Renal cortex interstitium (tissue), 11 donors: ENCODE measurements at regions not wholly inside any gene's neighbourhood (a gene's known extent, or its start where the extent isn't known, plus 50 kb on each side); places are given as distances from the start of the nearest gene placed in this dataset.
"Not testable (repeated sequence)": the region's sequence is repeated elsewhere in the genome, so short reads cannot be mapped to it uniquely, and the experiment has no call there.

ENCODE experiments used
- DNase-seq, 11 donors: peaks; one replicate each; pipeline ENCODE4 v3.0.0-alpha.2; 2013; ENCODE audit warnings: low read depth in 9 of 11, low spot score in 4 of 11; ENCODE audit errors: extremely low read depth in 1 of 11

- no peak for DNase-seq
Measured at GRCh38 chr13:104577071-104577815, 1511.0 kb upstream of the SLC10A2 start.

DNA sequence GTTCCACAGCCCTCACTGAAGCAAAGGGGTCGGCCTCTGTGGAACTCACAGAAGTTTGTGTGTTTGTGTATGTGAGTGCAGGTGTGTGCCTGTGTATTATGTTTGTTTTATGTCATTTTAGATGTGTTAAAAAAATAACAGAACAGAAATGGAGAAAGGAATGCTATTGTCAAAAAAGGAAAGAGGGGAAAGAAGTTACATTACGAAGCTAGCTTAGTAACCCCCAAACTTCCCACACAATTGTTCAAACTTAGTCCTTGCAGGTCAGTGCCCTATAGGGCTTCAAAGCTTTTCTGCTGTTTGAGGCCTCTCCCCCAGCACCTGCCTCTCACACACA lies 1505.6 kb upstream of the SLC10A2 start:
- DNase-seq, result no peak

DNA sequence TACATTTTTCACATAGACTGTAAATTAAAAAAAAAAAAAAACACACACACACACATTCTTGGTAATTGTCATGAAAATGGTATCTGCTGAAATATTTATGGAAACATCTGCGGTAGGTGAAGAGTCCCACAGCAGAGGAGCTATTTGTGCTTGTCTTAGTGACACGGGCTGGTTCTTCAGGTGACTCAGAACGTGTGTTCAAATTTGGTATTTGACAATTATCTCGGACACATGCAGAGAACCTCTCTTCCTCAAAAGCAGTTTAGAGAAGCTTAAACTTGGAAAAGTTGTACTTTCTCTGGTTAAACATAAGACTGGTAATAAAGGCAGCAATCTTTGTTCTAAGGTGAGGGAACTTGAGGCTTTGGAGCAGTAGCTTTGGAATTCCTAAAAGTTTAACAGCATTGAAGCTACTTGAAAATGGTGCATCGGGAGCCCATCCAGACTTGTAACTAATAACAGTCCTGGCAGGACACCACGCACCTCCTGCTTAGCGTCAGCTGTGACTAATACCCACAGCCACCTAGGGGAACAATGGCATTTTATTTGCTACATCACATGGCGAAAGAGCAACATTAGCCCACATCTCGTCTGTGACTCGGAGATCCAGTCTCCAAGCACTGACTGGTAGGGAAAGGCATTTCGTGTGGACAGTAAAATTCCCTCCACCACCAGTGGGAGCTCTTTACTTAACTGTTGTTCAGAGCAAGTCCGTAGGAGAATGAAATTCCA lies 1505.1 kb upstream of the SLC10A2 start:
- DNase-seq, result peak; percentile 54 to 85 (median 72)

- DNase-seq, result no peak
Measured at GRCh38 chr13:104567114-104567513, 1500.9 kb upstream of the SLC10A2 start.

GRCh38 chr13:104565888-104566287 lies 1499.7 kb upstream of the SLC10A2 start:
- DNase-seq, result no peak

- no peak for DNase-seq
Measured at GRCh38 chr13:104553896-104554295, 1487.7 kb upstream of the SLC10A2 start.

- no peak for DNase-seq
Measured at GRCh38 chr13:104553186-104553585, 1487.0 kb upstream of the SLC10A2 start.

DNA sequence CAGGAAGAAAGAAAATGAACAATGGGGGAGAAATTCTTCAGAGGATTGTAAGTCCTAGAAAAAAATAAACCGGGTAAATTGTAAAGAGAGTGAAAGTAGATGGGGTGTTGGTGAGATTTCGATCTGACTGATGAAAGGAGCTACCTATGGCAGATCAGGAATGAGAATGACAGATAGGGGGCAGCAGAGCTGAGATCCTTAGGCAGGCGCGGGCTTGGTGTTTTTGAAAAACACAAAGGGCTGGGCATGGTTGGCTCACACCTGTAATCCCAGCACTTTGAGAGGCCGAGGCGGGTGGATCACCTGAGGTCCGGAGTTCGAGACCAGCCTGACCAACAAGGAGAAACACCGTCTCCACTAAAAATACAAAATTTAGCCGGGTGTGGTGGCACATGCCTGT lies 1468.6 kb upstream of the SLC10A2 start:
- DNase-seq, result no peak

DNA sequence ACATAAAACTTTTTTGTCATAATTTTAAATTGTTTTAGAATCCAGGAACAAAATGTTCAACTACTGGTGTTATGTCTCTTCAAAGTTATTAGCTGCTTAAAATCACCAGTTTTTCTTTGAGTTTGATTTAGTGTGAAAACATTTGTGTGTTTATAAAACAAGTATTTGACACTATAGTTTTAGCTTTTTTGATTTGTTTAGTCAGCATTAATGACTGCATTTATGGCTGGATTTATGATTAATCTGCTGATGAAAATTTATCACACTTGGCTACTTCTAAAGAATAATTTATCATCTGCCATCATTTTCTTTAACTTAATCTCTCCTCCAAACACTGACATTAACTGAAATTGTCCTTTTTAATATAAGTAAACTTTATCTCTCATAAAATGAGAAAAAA lies 1465.9 kb upstream of the SLC10A2 start:
- no peak for DNase-seq

GRCh38 chr13:104530741-104531140 lies 1464.5 kb upstream of the SLC10A2 start:
- DNase-seq, result no peak

DNA sequence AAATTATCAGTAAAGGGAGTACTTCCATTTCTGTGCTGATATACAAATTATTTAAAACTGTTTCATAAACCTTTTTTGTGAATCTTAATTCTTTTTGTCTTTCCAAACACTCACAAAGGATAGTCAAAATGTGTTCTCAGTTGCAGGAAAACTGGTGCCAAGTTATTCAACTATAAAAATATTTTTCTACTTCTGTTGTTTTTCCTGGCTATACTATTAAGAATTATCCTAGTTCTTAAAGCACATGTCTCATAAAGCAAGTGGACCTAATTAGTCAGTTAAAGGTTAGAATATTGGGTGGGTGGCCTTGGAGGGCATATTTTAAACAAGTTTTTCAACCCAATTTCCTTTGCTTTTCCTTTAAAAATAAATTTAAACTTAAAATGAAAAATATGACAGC lies 1460.3 kb upstream of the SLC10A2 start:
- no peak for DNase-seq

- DNase-seq, result no peak
Measured at GRCh38 chr13:104525467-104525866, 1459.2 kb upstream of the SLC10A2 start.

- DNase-seq, result no peak
Measured at GRCh38 chr13:104522235-104523072, 1456.2 kb upstream of the SLC10A2 start.

DNA sequence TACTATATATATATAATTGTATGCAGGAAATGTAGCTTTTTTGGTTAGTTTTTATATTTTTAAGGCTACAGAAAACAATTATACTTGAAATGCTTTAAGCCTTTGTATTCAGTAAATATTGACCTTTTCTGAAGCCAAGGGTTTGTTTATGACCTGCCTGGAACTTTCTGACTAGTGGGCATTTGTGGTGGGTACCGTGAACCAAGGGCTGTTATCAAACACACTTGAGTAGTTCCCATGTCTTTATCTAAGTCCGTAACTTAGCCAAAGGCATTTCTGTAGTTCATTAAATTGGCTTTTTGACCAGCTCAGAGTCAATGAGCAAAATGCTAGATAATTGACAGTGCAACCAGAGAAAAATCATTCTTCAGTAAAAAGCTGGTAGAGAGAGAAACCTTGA lies 1444.2 kb upstream of the SLC10A2 start:
- DNase-seq, result no peak

GRCh38 chr13:104493502-104493901 lies 1427.3 kb upstream of the SLC10A2 start:
- DNase-seq, result not testable (repeated sequence)

GRCh38 chr13:104491916-104492315 lies 1425.7 kb upstream of the SLC10A2 start:
- no peak for DNase-seq

DNA sequence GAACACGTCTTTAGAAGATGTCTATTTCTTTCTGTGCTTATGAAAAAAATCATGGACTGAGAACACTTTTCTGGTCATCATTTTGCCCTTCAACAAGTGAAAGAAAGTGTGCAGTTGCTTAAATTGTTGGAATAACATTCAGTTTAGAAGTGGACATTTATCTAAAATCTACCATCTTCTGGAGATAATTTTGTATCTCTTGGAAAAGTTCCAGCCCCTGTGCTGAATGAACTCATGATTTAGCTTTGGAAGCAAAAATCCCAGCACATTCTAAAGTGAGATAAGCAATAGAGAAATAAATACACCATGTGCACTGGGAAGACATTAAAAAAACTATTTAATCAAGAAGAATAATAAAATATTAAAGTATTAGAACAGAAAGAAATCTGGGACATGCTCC lies 1420.8 kb upstream of the SLC10A2 start:
- DNase-seq, result no peak

DNA sequence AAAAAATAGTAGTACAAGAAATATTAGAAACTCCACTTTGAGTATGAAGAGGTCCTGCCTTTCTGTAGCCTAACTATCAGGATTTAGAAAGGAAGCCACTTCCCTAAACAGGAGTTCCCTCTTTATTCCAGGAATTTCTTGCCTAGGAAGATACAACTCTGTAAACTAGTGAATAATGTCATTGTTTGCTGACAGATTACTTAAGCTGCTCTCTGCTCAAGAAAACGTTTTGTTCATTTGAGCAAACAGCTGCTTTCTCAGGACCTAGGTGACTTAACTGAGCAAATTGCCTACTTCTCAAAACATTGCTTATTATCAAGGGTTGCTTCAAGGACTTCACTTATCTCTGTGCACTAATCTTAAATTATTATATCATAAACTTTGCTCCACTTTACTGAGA lies 1419.4 kb upstream of the SLC10A2 start:
- DNase-seq, result no peak

DNA sequence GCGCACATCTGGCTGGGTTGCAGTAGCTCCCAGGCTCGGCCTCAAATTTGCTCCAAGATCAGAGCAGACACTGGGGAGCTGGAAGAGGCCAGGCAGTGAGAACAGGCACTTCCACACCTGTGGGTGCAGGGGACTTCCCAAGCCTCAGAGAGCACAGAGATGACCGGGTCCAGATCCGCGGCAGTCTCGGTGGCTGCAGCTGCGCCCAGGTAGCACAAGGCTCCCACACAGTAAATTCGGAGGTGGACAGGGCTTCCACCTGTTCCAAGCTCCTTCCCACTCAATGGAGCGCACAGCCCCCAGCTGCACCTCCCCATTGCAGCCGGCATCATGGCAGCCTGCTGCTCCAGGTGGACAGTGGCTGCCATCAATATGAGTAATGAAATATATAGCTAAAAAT lies 1417.4 kb upstream of the SLC10A2 start:
- DNase-seq, result no peak

DNA sequence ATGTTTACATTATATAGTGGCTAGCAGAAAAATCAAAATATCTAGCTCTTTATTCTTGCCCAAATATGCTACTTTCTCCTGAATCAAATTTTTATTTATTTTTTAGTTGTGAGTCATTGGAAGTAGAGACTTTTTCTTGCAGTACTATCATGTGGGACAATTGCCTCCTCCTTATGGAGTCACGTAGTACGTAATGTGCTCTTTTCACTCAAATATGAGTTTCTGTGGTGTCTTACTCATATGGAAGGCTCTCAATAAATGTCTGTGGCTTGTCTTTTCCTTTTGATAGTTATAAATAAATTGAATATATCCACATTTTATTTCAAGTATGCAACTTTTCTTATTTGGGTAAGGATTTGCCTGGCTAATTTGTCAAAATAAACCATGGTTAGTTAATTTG lies 1411.0 kb upstream of the SLC10A2 start:
- no peak for DNase-seq
